NT2/D1 (cell line): ENCODE measurements at regions not wholly inside any gene's neighbourhood (a gene's known extent, or its start where the extent isn't known, plus 50 kb on each side); places are given as distances from the start of the nearest gene placed in this dataset.
"Not testable (repeated sequence)": the region's sequence is repeated elsewhere in the genome, so short reads cannot be mapped to it uniquely, and the experiment has no call there.

Experiments used
- DNase-seq: peaks from one replicate; pipeline ENCODE4 v3.0.0-alpha.2; 2011; ENCODE audit warnings: low read depth, low spot score
- H3K27me3 ChIP-seq: 2 replicates; pipeline ENCODE4 v1.6.0; 2011; ENCODE audit warnings: mild to moderate bottlenecking; ENCODE audit not compliant: insufficient read length, insufficient read depth
- H3K36me3 ChIP-seq: 2 replicates; pipeline ENCODE4 v1.6.1; 2011; ENCODE audit warnings: mild to moderate bottlenecking, low read length, mixed read lengths; ENCODE audit not compliant: insufficient read depth, insufficient read length
- H3K4me1 ChIP-seq: 2 replicates; pipeline ENCODE4 v1.5.1; 2011; ENCODE audit not compliant: insufficient read depth, insufficient read length
- H3K4me3 ChIP-seq: 2 replicates; pipeline ENCODE4 v1.5.1; 2011; ENCODE audit warnings: low read depth; ENCODE audit not compliant: insufficient read length
- H3K9ac ChIP-seq: 2 replicates; pipeline ENCODE4 v1.6.0; 2011; ENCODE audit warnings: low read depth; ENCODE audit not compliant: insufficient read length
- H3K9me3 ChIP-seq: 2 replicates; pipeline ENCODE4 v1.5.1; 2011; ENCODE audit warnings: mild to moderate bottlenecking, low read length; ENCODE audit not compliant: insufficient read depth
- SUZ12 ChIP-seq: IDR thresholded peaks from 2 replicates; pipeline ENCODE4 v1.6.1; 2011; ENCODE audit not compliant: insufficient read length, insufficient read depth; ENCODE audit errors: extremely low read depth
- YY1 ChIP-seq: IDR thresholded peaks from 2 replicates; pipeline ENCODE4 v1.6.1; 2011; ENCODE audit not compliant: insufficient read length, insufficient read depth
- ZNF274 ChIP-seq: IDR thresholded peaks from 2 replicates; pipeline ENCODE4 v1.6.1; 2011; ENCODE audit warnings: mild to moderate bottlenecking, low read depth, low read length

DNA sequence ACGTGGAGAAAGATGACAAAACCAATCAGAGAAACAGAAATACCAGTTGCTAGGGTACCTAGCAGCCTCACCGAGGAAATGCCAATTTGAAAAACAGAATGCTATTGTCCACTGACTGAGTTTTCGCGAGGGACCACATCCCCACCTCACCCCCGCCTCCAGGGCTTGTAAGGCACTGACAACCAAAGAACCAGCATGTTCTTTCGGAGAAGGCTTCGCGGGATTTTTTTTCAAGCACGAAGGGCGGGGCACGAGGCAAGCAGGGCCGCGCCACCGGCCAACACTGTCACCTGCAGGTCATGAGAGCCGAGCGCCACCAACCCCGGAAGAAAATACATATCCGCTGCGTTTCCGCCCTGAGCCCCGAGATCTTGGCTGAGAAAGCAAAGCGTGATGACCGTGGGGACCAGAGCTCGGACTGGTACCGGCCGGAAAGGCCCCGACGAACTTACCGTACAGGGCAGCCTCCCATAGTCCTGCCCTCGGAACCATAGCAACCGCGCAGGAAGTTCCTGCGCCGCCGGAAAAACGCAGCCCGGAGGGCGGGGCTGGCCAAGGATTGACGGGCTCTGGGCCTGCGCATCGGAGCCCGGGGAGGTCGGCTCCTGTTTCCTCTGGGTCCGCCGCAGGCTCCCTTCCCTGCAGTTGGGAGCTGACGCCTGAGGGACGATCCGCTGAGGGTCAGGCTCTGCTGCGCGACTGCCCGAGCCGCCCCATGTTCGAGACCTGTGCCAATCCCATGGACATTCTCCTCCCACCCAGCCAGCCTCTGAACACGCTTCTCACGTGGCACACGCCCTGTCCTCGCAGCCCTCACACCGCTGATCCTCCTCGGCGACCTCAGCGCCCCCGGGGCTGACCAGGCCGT lies 59.2 kb upstream of the PAGE5 start:
- TF ChIP-seq SUZ12 (no peak), ZNF274 (no peak), YY1 (no peak)
- peaks cover 13% of the 10 kb centered on the region for H3K36me3 ChIP-seq
- H3K9me3 ChIP-seq: no peaks in the 10 kb centered on the region
- H3K4me3 ChIP-seq: peak overlapping the region; percentile 74
- no peaks in the 10 kb centered on the region for H3K27me3 ChIP-seq
- peak overlapping the region; percentile 87 for H3K9ac ChIP-seq
- no peaks in the 10 kb centered on the region for H3K4me1 ChIP-seq
- DNase-seq: peak; percentile 86

GRCh38 chrX:55161581-55161980 lies 58.6 kb upstream of the PAGE5 start:
- DNase-seq: peak; percentile 27
- no peaks in the 10 kb centered on the region for H3K9me3 ChIP-seq
- no peaks in the 10 kb centered on the region for H3K4me1 ChIP-seq
- H3K9ac ChIP-seq: peak overlapping the region; percentile 87
- H3K36me3 ChIP-seq: peaks cover 13% of the 10 kb centered on the region
- H3K4me3 ChIP-seq: peak overlapping the region; percentile 74
- TF ChIP-seq SUZ12 (no peak), YY1 (no peak), ZNF274 (no peak)
- no peaks in the 10 kb centered on the region for H3K27me3 ChIP-seq

DNA sequence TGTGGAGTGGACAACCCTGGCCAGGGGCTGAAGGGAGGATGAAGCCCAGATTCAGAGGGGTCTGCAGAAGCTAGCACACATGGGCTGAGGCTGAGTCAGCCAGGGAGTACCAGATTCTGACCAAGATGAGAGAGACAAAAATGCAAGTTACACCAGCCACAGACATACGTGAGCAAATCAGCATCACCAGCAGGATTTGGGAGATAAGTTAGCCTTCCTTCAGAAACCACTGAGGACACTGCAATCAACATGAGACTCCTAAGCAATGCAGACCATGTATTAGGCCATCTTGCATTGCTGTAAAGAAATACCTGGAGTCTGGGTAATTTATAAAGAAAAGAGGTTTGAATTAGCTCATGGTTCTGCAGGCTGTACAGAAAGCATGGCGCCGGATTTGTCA lies 57.0 kb upstream of the PAGE5 start:
- Histone ChIP-seq H3K9me3 (no peaks in the 10 kb centered on the region), H3K27me3 (no peaks in the 10 kb centered on the region), H3K36me3 (peaks cover 7% of the 10 kb centered on the region), H3K4me3 (no peak overlapping the region), H3K4me1 (no peaks in the 10 kb centered on the region), H3K9ac (no peak overlapping the region)
- DNase-seq: no peak
- no peak for TF ChIP-seq YY1
- no peak for TF ChIP-seq ZNF274
- TF ChIP-seq SUZ12: no peak

DNA sequence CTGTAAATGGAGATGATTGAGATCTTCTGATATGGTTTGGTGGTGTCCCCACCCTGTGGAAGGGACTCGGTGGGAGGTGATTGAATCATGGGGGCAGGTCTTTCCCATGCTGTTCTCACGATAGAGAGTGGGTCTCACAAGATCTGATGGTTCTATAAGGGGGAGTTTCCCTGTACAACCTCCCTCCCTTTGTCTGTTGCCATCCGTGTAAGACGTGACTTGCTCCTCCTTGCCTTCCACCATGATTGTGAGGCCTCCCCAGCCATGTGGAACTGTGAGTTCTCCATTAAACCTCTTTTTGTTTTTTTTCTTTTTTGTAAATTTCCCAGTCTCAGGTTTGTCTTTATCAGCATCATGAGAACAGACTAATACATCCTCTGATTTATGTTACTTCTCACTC lies 55.1 kb upstream of the PAGE5 start:
- H3K9me3 ChIP-seq, H3K36me3 ChIP-seq, H3K9ac ChIP-seq, H3K4me1 ChIP-seq, H3K4me3 ChIP-seq, DNase-seq, H3K27me3 ChIP-seq: not testable (repeated sequence)

DNA sequence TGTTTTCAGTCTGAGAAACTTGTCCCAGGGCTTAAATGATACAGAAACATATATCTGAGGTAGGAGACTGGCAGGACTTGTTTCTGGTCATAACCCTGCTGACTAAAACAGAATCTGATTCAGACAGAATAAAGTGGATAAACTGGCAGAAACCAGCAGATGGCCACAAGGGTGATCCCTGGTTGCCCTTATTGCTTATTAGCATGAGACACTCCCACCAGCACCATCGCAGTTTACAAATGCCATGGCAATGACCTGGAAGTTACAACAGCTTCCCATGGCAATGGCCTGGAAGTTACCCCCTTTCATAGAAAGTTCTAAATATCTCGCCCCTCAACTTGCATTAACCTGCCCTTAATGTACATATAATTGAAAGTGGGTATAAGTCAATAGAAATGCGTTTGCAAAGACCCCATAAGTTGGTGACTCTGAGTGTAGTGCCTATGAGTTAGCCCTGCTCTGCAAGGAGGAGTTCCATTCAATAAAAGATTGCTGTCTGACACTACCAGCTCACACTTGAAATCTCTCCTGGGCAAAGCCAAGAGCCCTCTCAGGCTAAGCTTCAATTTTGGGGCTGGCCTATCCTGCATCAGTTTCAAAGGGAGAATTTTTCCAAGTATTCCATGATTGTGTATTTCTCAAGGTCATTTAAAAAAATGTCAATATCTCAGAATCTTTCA lies 52.9 kb upstream of the PAGE5 start:
- no peak for DNase-seq
- Histone ChIP-seq H3K4me3 (no peak overlapping the region), H3K36me3 (no peaks in the 10 kb centered on the region), H3K9ac (no peak overlapping the region), H3K27me3 (no peaks in the 10 kb centered on the region), H3K4me1 (no peaks in the 10 kb centered on the region), H3K9me3 (no peaks in the 10 kb centered on the region)
- TF ChIP-seq YY1 (no peak), ZNF274 (no peak), SUZ12 (no peak)

DNA sequence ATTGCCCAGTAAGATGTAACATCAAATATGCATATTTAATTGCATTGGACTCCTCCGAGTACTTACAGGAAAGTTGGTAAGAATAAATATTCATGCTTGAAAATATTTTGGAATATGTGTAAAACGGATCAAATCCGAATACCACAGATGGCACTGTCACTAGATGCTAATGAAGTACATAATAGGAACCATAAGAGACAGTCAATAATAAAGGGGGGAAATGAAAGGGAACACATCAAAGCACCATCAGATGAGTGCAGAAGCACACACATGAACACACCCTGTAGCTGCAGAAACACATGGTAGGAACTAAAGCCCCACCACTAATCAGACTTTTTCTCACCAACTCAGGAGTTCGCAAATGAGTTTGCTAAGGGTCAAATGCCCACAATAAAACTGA lies 52.2 kb upstream of the PAGE5 start:
- no peaks in the 10 kb centered on the region for H3K36me3 ChIP-seq
- H3K27me3 ChIP-seq: no peaks in the 10 kb centered on the region
- no peaks in the 10 kb centered on the region for H3K4me1 ChIP-seq
- H3K4me3 ChIP-seq: no peak overlapping the region
- no peaks in the 10 kb centered on the region for H3K9me3 ChIP-seq
- no peak overlapping the region for H3K9ac ChIP-seq
- DNase-seq: no peak
- TF ChIP-seq SUZ12 (no peak), ZNF274 (no peak), YY1 (no peak)

DNA sequence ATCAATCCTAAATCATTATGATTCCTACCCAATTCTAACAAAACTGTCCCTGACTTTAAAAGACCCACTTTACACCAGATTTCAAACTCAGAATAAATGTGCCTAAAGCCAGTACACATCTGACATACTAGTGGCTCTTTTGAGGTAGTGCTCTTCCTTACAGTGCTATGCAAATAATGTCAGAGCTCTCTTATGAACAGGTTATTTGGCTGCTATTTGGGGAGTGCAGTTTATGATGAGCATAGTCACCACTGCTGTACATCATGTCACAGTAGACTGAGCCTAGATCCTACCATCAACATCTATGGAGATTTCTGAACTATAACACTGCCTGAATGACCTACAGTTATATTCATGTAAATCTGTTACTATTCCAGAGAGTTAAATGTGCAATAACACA lies 50.4 kb upstream of the PAGE5 start:
- DNase-seq: no peak

More for the DNA sequence above, 50.4 kb upstream of the PAGE5 start:
- TF ChIP-seq YY1 (no peak), SUZ12 (no peak), ZNF274 (no peak)
- H3K9me3 ChIP-seq: no peaks in the 10 kb centered on the region
- H3K9ac ChIP-seq: no peak overlapping the region
- no peak overlapping the region for H3K4me3 ChIP-seq
- no peaks in the 10 kb centered on the region for H3K36me3 ChIP-seq
- H3K4me1 ChIP-seq: no peaks in the 10 kb centered on the region
- no peaks in the 10 kb centered on the region for H3K27me3 ChIP-seq
